ENCODE measurements at regions not wholly inside any gene's neighbourhood (a gene's known extent, or its start where the extent isn't known, plus 50 kb on each side); places are given as distances from the start of the nearest gene placed in this dataset.
"Not testable (repeated sequence)": the region's sequence is repeated elsewhere in the genome, so short reads cannot be mapped to it uniquely, and the experiment has no call there.

- DNase-seq: no peak
These were observed 138.7 kb upstream of the ADO start for GRCh38 chr10:62665771-62666170.

GRCh38 chr10:62666275-62666674, 138.2 kb upstream of the ADO start:
- DNase-seq: no peak

GRCh38 chr10:62669341-62669740, 135.2 kb upstream of the ADO start:
- no peak for DNase-seq

- DNase-seq: no peak
These were observed 133.4 kb upstream of the ADO start for GRCh38 chr10:62671104-62671503.

GRCh38 chr10:62681211-62681940, 123.1 kb upstream of the ADO start:
- DNase-seq: peak; percentile 73

- no peak for DNase-seq
These were observed 119.6 kb upstream of the ADO start for GRCh38 chr10:62684911-62685310.

GRCh38 chr10:62687230-62687748, 117.2 kb upstream of the ADO start:
- DNase-seq: no peak

GRCh38 chr10:62688971-62689700, 115.4 kb upstream of the ADO start:
- DNase-seq: no peak

GRCh38 chr10:62689712-62690111, 114.8 kb upstream of the ADO start:
- DNase-seq: no peak

- DNase-seq: no peak
These were observed 113.8 kb upstream of the ADO start for GRCh38 chr10:62690703-62691102.

- no peak for DNase-seq
These were observed 113.2 kb upstream of the ADO start for GRCh38 chr10:62691336-62691735.

- DNase-seq: no peak
These were observed 112.4 kb upstream of the ADO start for GRCh38 chr10:62692085-62692484.

GRCh38 chr10:62693306-62693705, 111.2 kb upstream of the ADO start:
- DNase-seq: no peak

GRCh38 chr10:62694537-62695126, 109.9 kb upstream of the ADO start:
- DNase-seq: no peak

GRCh38 chr10:62696798-62697197, 107.7 kb upstream of the ADO start:
- DNase-seq: no peak

GRCh38 chr10:62699148-62699547, 105.4 kb upstream of the ADO start:
- DNase-seq: no peak

GRCh38 chr10:62704121-62704520, 100.4 kb upstream of the ADO start:
- DNase-seq: not testable (repeated sequence)

- DNase-seq: no peak
These were observed 98.7 kb upstream of the ADO start for GRCh38 chr10:62705789-62706188.

- no peak for DNase-seq
These were observed 96.7 kb upstream of the ADO start for GRCh38 chr10:62707810-62708209.

- DNase-seq: peak; percentile 41
These were observed 96.0 kb upstream of the ADO start for GRCh38 chr10:62708569-62708968.

- no peak for DNase-seq
These were observed 95.3 kb upstream of the ADO start for GRCh38 chr10:62709200-62709599.

- DNase-seq: no peak
These were observed 94.3 kb upstream of the ADO start for GRCh38 chr10:62710182-62710581.

GRCh38 chr10:62715383-62715782, 89.1 kb upstream of the ADO start:
- DNase-seq: no peak

GRCh38 chr10:62718585-62718984, 85.9 kb upstream of the ADO start:
- DNase-seq: no peak
